ENCODE measurements at regions not wholly inside any gene's neighbourhood (a gene's known extent, or its start where the extent isn't known, plus 50 kb on each side); places are given as distances from the start of the nearest gene placed in this dataset.
A peak's percentile ranks its signal among the peaks of the same experiment; 100 is the strongest.

DNA sequence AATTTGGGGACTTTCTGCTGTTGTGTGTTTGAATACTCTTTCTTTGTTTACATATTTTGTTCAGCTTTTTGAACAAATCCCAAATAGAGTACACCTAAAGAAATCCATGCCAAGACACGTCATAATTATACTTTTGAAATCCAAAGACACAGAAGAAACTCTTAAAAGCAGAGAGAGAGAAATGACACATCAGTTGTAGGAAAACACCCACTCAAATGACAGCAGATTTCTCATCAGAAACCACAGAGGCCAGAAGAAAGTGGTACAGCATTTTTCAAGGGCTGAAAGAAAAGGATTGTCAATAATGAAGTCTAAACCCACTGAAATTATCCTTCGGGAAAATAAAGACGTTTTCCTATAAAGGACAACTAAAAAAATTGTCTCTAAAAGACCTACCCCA, 378.6 kb downstream of the GADD45G start:
- no peak for DNase-seq (ENCODE audit: low read depth)
- no peak overlapping the region for H3K4me3 ChIP-seq (replicated peaks; ENCODE audit: low read depth, low read length)
- TF ChIP-seq, protein P1, sequence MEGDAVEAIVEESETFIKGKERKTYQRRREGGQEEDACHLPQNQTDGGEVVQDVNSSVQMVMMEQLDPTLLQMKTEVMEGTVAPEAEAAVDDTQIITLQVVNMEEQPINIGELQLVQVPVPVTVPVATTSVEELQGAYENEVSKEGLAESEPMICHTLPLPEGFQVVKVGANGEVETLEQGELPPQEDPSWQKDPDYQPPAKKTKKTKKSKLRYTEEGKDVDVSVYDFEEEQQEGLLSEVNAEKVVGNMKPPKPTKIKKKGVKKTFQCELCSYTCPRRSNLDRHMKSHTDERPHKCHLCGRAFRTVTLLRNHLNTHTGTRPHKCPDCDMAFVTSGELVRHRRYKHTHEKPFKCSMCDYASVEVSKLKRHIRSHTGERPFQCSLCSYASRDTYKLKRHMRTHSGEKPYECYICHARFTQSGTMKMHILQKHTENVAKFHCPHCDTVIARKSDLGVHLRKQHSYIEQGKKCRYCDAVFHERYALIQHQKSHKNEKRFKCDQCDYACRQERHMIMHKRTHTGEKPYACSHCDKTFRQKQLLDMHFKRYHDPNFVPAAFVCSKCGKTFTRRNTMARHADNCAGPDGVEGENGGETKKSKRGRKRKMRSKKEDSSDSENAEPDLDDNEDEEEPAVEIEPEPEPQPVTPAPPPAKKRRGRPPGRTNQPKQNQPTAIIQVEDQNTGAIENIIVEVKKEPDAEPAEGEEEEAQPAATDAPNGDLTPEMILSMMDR (IDR thresholded peaks at IDR 0.05; ENCODE audit: low read length, missing control alignments) = no peak

DNA sequence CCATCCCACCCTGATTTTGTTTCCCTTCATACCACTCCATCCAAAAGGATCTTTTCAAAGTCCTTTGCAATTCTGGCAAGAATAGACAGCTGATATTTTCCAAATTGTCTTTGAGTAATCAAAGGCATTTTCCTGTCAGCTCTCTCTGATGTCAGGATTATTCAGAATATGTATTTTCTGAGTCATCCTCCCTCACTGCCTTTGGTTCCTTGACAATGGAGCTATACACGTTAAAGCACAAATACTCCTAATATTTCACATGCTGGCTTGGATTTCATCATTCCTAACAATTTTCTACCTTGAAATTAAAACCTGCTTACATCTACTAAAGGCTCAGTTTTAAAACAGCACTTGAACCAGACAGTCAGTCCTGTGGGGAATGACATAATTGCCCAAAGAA, 379.4 kb downstream of the GADD45G start:
- peak; percentile 25 for DNase-seq (ENCODE audit: low read depth)
- TF ChIP-seq, protein P1 (IDR thresholded peaks at IDR 0.05; ENCODE audit: low read length, missing control alignments) = no peak
- H3K4me3 ChIP-seq (replicated peaks; ENCODE audit: low read depth, low read length) = no peak overlapping the region

DNA sequence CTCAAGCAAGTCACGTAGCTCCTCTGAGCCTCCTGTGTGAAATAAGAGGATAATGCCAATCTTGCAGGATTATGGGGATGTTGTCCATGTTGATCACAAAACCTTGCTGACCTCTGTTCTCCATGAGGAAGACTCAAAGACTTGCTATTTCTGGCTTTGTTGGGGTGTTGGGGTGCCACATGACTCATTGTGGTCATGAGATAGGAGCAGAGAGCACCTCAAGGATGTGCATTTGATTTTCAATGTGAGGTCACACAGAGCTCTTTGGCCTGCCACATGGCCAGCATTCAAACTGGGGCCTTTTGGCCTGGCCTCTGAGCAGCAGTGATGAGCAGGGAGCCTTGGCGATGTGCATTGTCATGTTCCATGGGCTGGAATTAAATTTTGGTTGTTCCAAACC, 380.3 kb downstream of the GADD45G start:
- no peak for DNase-seq (ENCODE audit: low read depth)
- H3K4me3 ChIP-seq (replicated peaks; ENCODE audit: low read depth, low read length) = no peak overlapping the region
- TF ChIP-seq, protein P1 (IDR thresholded peaks at IDR 0.05; ENCODE audit: low read length, missing control alignments) = no peak

DNA sequence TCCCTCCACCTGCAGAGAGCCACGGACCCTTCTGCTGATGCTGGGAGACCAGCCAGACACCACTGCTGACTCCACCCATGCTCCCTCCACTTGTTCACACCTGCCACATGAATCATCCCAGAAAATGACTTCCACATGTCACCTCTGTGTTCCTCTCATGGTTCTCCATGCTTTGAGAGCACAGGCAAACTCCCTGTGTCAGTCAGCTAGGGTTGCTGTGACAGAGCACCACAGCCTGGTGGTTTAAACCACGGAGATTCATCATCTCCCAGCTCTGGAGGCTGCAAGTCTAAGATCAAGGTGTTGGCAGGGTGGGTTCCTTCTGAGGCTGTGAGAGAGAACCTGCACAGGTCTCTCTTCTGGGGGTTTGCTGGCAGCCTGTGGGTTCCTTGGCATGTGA, 381.4 kb downstream of the GADD45G start:
- TF ChIP-seq, protein P1 (IDR thresholded peaks at IDR 0.05; ENCODE audit: low read length, missing control alignments) = no peak
- DNase-seq (ENCODE audit: low read depth) = no peak
- no peak overlapping the region for H3K4me3 ChIP-seq (replicated peaks; ENCODE audit: low read depth, low read length)

DNA sequence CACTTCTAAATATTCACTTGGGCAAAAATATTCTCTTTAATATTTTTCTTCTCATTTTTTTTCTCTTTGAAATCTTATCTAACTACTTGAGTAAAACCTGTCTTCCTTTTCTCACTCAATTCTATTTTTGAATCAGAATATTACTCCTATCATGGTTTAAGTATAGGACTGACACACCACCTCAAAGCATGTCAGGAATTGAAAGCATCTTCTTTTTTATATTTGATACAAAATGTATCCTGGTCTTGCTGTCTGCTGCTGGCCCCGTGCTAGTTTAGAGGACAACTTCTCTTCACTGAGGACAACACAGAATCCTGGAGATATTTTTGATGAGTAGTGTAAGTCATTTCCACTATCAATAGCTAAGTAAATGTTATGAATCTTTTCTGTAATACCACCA, 383.6 kb downstream of the GADD45G start:
- H3K4me3 ChIP-seq (replicated peaks; ENCODE audit: low read depth, low read length) = no peak overlapping the region
- TF ChIP-seq, protein P1 (IDR thresholded peaks at IDR 0.05; ENCODE audit: low read length, missing control alignments) = no peak
- DNase-seq (ENCODE audit: low read depth) = no peak

DNA sequence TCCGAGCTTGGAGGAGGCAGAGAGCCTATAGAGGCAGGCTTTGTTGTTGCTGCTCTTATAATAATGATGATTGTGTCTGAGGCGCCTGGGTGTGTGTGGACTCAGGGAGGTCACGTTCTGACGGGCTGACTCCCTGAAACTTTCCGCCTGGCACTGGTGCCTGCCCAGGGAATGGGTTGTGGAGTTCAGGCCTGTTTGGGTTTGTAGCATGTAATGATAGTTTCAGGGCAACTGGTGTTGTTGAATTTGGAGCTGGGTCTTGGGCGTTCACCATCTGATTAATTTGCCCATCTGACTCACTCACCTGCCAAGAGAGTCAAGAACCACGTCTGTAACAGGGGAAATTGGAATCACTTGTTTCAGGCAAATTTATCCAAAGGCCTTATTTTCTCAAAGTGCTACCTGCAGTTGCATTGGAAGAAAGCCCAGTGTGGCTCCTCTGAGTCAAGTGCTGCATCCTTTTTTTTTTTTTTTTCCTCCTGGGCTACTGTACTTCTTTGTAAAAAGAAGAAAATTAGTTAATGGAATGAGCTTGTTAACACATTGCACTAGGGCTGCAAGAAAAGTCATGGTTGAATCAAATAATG, 386.5 kb downstream of the GADD45G start:
- DNase-seq (ENCODE audit: low read depth) = no peak
- TF ChIP-seq, protein P1 (IDR thresholded peaks at IDR 0.05; ENCODE audit: low read length, missing control alignments) = no peak
- H3K4me3 ChIP-seq (replicated peaks; ENCODE audit: low read depth, low read length) = no peak overlapping the region
